MV-4-11 (cell line): ENCODE measurements at regions not wholly inside any gene's neighbourhood (a gene's known extent, or its start where the extent isn't known, plus 50 kb on each side); places are given as distances from the start of the nearest gene placed in this dataset.
"Not testable (repeated sequence)": the region's sequence is repeated elsewhere in the genome, so short reads cannot be mapped to it uniquely, and the experiment has no call there.

ENCODE experiments used
- DNase-seq: peaks from one replicate; lab custom pipeline; 2025; lab: John Stamatoyannopoulos, UW

DNA sequence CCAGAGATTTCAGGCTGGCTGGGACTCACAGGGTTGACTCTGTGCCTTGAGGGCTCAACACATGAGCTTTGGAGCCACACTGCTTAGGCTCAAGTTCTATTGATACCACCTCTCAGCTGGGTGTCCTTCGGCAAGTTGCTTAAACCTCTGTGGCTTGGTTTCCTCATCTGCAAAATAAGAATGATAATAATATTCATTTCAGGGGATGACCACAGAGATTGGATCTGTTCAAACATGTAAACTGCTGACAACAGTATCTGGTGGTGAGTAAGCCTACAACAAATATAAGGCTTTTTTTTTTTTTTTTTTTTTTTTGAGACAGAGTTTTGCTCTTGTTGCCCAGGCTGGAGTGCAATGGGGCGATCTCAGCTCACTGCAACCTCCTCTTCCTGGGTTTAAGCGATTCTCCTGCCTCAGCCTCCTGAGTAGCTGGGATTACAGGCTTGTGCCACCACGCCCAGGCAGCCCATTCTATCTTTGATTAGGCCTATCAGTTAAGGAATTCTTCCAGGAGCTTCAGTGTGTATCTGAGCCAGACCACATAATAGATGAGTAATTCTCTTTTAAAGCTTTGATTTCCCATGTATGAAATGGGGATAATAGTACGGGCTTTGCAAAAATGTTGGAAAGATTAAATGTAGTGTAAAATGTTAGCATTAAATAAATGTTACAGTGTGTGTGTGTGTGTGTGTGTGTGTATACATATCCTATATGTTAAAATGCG lies 437.6 kb downstream of the PRDM2 start:
- no peak for DNase-seq

DNA sequence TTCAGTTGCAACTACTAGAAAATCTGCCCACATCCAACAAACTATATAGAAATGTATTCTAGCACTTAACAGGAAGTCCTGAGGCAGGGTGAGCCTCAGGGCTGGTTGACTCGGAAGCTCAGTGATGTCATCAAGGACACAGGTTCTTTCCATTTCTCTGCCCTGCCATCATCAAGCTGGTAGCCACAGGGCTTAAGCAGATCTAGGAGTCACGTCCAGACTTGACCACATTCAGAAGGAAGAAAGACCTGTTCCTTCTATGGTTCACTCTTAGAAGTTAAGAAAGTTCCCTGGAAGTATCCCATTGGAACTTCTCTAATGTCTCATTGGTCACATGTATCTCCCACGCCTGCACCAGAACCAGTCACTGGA lies 438.1 kb downstream of the PRDM2 start:
- no peak for DNase-seq

DNA sequence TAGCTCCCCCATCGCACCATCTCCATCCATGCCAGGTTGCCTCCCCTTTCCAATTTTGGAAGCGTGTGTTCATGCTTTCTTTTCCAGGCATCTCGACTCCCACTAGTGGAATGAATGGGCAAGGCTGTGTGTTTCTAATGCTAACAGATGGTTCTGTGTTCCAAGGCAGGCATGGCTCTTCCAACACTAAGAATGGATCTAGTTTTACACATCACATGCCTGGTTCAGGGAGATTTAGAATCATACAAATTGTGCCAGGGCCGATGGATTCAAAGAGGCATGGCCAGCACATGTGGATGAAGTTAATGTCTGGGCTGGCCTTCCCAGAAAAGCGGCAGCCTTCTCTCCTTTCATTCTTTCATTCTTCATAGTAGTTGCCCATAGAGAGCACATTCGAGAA lies 438.7 kb downstream of the PRDM2 start:
- DNase-seq = no peak

DNA sequence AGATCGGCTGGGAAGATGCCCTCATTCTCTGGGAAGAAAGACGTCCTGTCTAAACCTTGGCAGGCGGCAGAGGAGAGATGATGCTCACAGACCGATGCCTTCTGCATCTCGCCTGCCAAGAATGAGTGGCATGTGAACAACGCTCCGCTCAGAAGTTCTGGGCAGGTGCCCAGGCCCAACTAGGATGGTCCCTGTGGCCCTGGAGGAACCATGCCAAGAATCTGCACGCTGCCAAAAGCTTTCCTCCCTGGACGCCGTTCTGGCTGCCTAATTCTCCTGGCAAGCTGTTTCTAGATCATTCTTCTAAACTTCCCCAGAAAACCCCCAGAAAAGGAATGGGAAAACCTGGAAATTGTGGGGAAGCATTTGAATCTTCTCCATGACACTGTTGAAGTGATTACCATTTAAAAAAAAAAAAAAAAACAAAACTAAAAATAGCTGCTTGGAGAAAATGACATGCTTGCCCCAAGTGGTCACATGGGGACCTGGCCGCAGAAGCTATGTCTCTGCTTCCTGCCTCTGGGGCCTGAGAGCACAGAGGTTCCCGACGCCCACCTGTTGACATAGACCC lies 440.9 kb downstream of the PRDM2 start:
- no peak for DNase-seq

DNA sequence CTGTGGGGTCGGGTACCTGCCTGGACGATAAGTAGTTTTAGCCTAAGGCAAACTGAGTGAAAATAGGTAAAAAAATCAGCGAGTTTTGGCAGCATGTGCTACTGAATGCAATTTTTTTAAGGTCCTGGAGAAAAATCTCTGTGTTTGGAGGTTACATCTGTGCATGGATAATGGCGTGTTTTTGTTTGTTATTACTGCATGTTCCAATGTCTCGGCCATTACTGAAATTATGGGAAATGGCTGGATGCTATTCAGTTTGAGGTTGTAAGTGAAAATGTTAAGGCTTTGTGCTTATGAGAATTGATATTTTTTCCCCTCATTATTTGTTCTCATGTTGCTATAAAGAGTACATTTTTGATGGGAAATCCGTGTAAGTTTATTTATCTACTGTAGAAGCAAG lies 441.7 kb downstream of the PRDM2 start:
- no peak for DNase-seq

DNA sequence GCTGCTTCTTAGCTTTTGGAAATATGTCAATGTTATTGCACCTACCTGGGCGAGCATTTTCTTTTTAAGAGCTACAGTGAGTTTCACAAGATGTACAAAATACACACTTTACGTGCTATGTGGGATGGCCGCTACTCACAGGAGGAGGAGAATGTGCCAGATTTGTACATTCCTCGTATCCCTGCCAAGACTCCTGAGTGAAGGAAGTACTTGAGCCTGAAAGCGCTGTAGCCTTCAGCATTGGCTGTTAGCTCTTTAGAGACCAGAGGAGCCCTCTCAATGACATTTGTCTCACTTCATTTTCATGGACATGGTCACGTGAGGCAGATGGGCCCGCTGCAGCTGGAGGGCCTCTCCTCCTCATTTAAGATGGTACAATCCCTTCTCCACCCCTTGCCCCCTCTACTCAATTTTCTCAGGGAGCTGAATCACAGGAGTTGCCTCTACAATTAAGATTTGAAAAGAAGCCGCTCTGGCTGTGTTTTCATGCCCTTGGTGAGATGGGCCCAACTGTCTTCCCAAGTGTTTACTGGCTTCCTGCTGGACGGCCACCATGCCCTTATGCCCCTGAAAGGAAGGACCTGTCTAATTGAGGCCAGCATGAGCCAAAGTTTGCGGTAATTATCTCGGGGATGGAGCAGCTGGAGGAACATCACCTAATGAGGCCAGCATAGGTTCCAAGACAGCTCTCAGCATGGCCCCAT lies 442.6 kb downstream of the PRDM2 start:
- DNase-seq = no peak

DNA sequence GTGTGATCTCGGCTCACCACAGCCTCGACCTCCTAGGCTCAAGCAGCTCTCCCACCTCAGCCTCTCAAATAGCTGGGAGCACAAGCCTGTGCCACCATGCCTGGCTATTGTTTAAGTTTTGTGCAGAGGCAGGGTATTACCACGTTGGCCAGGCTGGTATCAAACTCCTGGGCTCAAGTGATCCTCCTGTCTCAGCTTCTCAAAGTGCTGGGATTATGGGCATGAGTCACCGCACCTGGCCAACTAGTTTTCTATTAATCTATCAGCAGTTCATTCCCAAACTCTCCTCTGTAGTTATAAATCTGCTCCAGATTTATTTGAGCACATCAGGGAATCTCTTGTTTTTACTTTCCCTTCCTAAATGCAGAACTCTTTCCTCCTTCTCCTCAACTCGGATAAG lies 443.8 kb downstream of the PRDM2 start:
- DNase-seq = no peak

DNA sequence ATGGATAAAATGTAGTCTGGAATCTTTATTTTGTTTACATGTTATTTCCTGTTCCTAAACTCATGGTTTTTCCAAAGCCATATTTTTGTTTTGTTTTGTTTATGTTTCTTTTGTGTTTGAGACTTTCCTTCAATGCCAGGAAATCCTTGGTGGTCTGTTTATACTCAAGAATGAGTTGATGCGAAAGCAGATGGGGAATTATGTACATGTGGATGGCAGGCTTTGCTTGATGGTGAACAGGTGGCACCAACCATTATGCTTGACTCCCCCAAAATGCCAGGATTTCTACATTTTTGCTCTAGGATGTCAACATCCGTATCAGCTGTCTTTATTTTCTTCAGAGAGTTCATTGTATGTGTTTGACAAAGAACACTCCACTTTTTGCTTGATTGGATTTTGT lies 448.5 kb downstream of the PRDM2 start:
- no peak for DNase-seq

DNA sequence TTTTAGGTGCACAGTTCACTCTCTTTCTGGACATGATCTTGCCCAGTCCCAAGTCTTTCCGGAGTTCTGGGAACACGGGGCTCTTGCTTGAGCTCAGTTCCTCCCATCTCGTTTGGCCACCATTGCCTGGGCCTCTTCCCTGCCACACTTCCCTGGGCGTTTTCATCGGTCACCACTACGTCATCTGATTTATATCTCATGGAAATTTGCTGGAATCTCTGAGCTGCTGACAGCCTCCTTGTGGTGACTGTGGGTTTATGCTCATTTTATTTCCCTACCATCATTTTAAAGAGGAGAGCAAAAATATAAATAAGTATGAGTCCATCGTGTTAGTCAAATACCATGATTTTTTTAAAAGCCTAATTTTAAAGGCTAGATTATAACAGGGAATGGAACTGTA lies 449.1 kb upstream of the KAZN start:
- no peak for DNase-seq

DNA sequence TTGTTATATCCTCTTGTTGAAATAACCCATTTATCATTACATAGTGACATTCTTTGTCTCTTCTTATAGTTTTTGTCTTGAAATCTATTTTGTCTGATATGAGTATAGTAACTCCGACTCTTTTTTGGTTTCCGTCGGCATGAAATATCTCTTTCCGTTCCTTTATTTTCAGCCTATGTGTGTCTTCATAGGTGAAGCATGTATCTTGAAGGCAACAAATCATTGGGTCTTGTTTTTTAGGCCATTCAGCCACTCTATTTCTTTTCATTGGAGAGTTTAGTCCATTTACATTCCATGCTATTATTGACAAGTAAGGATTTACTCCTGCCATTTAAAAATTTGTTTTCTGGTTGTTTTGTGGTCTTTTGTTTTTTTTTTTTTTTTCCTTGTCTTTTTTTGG lies 441.9 kb upstream of the KAZN start:
- DNase-seq = no peak

DNA sequence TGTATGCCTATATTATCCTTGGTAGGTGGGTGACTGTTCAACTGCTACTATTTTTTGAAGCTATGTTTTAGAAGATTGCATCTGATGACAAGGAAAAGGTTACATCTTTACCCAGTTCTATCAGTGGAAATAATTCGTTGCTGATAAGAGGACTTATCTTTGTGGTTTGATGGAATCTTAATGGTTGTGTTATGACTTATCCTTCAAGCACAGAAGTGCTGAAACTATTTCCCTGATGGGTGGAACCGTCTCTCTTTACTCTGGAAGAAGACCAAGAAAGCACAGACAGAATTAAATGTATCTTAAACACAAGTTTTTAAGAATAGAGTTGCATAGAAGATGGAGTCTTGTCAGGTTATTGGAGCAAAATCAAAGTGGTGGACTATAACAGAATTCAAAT lies 437.7 kb upstream of the KAZN start:
- no peak for DNase-seq

DNA sequence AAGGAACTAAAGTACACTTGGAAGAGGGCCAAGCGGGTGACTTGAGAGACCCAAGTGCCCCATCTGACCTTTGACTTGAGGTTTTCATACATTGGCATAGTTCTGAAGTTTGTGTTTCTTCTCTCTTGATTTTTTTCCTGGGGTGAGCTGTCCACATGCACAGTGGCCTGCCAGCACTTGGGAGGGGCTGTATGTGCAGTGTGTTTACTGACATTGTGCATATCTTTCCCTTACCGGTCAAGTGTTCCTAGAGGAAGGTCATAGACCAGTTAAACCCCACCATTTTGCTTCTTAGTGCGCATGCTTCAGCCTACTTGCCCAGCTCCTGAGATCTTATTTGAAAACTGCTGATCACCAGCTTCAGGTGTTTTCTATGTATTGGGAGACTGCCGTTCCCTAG lies 435.2 kb upstream of the KAZN start:
- no peak for DNase-seq

DNA sequence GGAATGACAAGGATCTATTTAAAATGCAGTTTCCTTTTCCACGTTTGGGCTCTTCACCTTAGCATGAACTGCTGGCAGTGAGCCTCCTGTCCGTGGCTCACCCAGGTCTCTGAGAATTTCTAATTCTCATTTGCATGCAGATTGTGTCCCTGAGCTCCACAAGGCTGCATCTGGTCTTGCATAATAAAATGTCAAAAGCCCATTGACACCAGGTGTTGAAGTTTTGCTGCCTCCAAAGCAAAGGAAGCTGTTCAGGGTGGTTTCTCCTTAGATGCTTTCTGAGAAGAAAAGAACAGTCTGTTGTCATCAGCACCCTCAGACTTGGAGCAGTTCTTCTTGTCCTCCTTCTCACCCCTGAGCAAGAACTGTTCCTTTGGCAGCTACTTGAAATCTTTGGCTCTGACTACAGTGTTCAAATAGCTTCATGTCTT lies 433.1 kb upstream of the KAZN start:
- DNase-seq = no peak

DNA sequence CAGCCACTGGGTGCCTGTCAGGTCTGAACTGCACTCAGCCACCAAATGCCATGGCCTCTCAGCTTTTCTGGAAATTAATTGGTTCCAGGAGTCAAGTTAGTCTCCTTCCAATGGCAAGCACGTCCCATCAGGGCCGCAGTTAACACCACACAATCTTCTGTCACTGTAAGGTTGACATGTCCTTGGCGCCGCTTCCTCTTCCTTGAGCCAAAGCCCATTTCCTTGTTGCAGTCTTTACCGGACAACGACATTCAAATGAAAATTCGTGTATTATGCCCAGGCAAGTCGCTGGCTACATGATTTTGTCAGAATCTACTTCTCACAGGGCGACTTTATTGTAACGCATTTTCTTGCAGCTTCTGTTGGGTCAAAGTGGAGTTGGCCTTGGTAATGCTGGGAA lies 430.6 kb upstream of the KAZN start:
- DNase-seq = no peak

DNA sequence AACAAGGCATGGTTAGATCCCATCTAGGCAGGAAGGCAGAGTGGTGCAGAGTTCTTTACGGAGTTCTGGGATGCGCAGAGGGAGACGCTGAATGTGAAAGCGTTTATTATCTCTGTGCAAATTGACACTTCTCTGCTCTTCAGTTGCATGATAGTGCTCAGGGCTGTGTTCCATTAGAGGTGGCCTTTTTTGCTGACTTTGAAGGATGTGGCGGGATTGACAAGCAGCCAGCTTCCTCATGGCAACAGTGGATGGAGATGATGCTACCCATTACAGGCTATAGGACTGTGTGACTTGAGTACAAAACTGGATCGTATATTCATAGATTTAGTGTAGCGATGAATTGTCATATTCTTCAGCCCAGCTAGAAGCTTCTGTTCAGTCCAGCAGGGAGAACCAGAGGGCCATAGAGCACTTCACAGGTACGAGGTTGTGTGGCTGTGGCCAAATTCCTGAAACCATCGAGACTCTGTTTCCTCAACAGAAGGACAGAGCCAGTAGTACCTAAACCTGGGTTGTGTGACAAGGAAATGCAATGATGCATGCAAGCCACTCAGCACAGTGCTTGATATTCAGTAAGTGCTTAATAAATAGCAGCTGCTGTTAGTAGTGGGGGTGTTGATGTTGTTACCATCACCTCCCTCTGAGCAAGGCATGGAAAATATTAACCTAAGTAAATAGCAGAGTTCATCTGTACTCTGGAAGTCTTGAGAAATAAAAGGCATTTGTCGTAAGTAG lies 430.0 kb upstream of the KAZN start:
- no peak for DNase-seq

DNA sequence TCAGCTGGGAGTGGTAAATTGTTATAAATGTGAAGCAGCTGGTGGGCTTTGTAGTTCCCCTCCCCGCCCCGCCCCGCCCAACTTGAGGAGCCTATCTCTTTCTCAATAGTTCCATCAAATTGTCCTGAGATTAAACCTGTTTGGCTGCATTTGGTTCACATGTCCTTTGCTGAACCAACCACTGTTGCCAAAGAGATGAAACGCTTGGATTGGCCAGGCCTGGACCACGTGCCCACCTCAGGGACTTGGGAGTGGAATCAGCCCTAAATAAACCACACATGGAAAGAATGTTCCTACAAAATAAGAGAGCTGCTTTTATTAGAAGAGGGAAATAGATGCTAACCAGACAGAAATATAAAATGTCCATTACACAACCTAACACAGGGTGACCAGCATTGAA lies 424.9 kb upstream of the KAZN start:
- no peak for DNase-seq

DNA sequence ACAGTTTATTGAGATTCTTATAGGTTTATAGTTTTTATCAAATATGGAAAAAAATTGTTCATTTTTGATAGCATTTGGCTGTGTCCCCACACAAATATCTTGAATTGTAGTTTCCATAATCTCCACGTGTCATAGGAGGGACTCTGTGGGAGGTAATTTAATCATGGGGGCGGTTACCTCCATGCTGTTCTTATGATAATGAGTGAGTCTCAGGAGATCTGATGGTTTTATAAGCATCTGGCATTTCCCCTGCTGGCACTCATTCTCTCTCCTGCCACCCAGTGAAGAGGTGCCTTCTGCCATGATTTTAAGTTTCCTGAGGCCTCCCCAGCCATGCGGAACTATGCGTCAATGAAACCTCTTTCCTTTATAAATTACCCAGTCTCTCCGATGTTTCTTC lies 420.6 kb upstream of the KAZN start:
- not testable (repeated sequence) for DNase-seq

DNA sequence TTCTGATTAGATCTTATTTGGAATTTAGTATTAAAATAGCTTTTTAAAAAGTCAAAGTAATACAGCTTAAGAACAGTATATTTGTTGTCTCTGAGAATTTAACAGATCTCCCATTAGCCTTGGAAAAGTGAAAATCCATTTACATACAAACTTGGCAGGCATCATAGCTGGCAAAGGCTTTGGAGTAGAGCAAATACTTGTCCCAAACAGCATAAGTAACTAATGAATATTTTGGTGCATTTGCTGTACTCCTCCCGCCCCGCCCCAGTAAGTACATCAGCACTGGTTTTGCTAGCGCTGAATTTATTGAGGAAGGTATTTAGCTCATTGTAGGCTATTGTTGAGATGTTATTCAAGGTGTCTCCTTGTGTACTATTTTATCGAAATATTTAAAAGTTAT lies 417.7 kb upstream of the KAZN start:
- DNase-seq = no peak

DNA sequence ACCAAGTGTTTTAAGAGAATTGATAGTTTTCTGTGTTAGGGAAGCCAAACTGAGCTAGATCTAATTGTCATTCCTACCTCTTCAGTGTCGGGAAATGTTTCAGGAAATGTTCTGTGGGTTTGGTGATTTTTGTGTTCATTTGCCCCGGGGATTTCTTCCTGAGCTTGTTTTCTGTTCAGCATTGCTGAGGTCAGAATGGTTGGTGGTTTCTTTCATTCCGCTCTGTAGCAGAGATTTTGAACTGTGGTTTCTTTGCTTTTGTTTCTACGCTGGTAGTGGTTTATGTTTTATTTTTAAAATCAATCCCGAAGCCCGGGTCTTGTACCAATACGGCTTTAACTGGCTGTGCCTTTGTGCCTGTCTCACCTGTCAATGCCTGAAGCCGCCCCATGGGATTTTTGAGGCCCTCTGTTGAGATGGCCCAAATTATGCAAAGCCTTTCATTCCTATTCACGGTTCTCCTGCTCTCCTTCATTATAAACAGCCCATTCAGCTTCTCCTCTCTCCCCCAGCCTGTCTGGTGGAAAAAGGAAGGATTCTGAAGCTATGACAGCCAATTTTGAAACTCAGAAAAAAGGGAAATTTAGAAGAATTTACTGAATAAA lies 417.2 kb upstream of the KAZN start:
- DNase-seq = no peak

DNA sequence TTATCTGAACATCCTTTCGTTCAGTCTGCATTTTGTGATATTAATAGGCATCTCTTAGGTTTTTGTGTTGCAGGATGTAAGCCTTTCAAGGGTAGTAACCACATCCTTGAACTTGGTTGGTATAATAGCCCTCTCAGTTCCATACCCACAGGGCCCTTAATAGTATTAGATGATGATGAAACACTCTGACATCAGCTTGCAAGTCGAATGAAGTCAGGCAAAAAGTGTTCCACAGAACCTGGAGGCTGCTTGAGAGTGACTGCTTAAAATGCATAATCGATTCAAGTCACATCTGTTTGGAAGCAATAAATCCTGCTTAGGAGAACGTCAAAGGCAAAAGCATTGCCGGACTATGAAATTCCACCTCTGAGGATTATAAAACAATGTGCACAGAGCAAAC lies 415.6 kb upstream of the KAZN start:
- DNase-seq = no peak

DNA sequence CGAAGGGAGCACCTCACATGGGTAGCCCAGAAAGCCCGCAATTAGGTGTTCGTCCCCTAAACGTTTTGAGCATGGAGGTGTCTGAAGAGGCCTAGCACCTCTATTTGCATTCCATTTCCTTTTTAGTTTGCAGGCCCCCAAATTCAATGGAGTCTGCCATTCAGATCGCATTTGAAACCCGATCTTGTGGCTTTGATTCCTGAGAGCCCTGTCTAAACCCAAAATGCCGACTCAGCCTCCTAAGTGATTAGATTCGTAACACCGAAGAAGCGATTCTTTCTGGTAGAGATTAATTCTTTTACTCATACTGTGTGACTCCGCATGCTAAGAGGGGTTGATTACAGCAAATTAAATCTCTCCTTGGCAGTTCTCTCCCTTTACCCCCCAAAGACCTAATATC lies 415.2 kb upstream of the KAZN start:
- DNase-seq = no peak

DNA sequence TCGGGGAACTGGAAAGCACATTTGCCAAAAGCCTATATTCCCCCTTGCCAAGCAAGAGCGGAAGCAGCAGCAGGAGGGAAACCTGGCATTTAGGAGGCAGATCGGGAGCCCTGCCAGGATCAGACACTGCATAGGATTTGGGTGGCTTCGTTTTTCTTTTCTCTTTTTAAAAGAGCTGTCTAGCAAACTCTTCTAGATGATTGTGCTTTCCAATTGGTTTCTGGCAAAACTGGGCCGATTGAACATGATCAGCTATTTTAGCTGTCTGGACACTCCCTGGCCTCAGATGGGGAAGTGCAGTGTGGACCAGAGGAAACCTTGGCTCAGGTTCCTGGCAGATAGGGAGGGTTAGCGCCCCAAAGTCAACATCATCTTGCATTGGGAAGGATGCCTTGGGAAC lies 414.0 kb upstream of the KAZN start:
- DNase-seq = no peak

DNA sequence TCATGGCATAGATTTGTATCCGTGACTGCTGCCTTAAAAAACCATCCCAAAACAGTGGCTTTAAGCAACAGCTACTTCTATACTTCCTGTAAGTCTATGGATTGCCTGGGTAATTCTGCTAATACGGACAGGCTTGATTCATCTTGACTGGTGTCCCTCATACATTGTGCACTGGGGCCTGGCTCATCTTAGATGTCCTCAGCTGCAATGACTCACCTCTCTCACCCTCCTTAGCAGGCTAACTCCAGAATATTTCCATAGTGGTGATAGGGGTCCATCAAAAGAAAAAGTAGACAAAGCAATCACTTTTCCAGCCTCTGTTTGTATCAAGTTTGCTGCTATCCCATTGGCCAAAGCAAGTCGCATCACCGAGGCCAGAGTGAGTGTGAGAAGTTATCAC lies 409.1 kb upstream of the KAZN start:
- no peak for DNase-seq
